ENCODE measurements at regions not wholly inside any gene's neighbourhood (a gene's known extent, or its start where the extent isn't known, plus 50 kb on each side); places are given as distances from the start of the nearest gene placed in this dataset.

DNA sequence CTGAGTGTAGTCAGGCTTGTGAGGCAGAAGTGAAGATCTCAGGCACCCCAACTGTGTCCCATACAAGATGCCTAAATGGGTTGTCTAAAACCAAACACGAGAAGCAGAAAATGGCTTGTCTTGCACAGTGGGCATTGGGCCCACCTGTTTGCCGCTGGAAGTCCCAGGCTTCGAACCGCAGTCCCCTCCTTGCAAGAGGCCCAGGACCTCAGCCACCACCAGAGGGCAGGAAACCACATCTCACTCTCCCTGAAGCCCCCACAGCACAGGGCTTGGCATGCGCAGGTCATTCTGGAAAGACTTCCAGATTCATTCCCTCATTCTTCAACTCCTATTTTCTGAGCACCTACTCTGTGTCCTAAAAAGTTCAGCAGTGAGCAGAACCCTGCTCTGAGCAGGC is 973.7 kb downstream of the UQCRFS1 start:
- no peaks in the 10 kb centered on the region for H3K27me3 ChIP-seq
- TF ChIP-seq, protein P1, sequence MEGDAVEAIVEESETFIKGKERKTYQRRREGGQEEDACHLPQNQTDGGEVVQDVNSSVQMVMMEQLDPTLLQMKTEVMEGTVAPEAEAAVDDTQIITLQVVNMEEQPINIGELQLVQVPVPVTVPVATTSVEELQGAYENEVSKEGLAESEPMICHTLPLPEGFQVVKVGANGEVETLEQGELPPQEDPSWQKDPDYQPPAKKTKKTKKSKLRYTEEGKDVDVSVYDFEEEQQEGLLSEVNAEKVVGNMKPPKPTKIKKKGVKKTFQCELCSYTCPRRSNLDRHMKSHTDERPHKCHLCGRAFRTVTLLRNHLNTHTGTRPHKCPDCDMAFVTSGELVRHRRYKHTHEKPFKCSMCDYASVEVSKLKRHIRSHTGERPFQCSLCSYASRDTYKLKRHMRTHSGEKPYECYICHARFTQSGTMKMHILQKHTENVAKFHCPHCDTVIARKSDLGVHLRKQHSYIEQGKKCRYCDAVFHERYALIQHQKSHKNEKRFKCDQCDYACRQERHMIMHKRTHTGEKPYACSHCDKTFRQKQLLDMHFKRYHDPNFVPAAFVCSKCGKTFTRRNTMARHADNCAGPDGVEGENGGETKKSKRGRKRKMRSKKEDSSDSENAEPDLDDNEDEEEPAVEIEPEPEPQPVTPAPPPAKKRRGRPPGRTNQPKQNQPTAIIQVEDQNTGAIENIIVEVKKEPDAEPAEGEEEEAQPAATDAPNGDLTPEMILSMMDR (IDR thresholded peaks at IDR 0.05), result no peak
- intact Hi-C loops (cut with DNase I), result no loop called here
- DNase-seq, result no peak
- H3K36me3 ChIP-seq, result no peaks in the 10 kb centered on the region
- no peaks in the 10 kb centered on the region for H3K4me1 ChIP-seq
- no peak overlapping the region for H3K4me3 ChIP-seq
- H3K9ac ChIP-seq (ENCODE audit: low read depth in 2 of 2, low read length in 2 of 2), result no peak overlapping the region
- H3K27ac ChIP-seq, result no peak overlapping the region
- no peaks in the 10 kb centered on the region for H3K9me3 ChIP-seq

DNA sequence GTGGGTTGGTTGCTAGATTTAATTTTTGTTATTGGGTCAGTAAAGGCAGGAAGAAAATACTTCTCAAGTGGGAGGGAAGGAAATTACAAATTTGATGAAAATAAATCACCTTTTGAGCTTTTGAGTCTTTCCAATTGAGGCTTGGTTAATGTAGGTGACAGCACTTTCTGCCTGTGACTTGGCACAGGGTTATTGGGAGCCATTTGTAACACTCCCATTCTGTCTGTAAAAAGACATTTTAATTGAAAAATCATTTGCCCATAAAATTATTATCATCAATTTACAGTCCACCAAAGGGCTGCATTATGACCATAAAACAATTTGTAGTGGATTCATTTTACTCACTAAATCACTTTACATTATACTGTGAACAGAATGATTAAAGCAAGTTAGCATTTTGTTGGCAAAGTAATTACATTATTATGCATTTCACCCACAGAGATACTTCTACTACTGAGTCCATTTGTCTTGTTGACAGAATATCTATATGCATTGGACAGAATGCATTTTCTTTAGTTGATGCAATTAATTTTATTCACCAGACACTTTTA is 974.6 kb downstream of the UQCRFS1 start:
- TF ChIP-seq, protein P1 (IDR thresholded peaks at IDR 0.05), result no peak
- DNase-seq, result no peak
- H3K4me1 ChIP-seq, result no peaks in the 10 kb centered on the region
- H3K27ac ChIP-seq, result no peak overlapping the region
- H3K27me3 ChIP-seq, result no peaks in the 10 kb centered on the region
- intact Hi-C loops (cut with DNase I), result no loop called here
- no peak overlapping the region for H3K4me3 ChIP-seq
- H3K36me3 ChIP-seq, result no peaks in the 10 kb centered on the region
- H3K9ac ChIP-seq (ENCODE audit: low read depth in 2 of 2, low read length in 2 of 2), result no peak overlapping the region
- H3K9me3 ChIP-seq, result no peaks in the 10 kb centered on the region

DNA sequence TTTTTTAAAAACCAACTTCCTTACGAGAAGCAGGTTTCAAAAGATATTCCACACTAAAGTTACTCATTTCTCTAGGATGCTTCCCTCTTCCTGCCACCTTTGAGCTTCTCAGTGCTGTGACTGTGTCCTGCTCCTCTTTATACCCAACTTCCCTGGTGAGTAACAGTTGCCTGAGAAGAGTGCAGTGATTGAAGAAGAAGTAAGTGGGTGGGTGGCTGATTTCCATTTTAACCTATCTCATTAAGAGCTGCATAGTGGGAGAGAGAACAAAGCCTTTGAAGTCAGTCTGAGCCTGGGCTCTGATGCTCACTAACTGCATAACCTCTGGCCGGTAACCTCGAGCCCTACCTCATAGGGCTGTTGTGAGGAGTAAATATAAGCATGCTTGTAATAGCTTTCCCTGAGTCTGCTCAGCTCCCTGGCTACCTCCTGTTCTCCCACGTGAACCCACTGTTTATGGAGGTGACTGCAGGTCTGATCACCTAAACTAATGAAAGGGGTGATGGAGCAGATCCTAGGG is 977.3 kb downstream of the UQCRFS1 start:
- TF ChIP-seq, protein P1 (IDR thresholded peaks at IDR 0.05), result no peak
- no peaks in the 10 kb centered on the region for H3K27me3 ChIP-seq
- H3K4me3 ChIP-seq, result no peak overlapping the region
- intact Hi-C loops (cut with DNase I), result no loop called here
- no peak overlapping the region for H3K9ac ChIP-seq (ENCODE audit: low read depth in 2 of 2, low read length in 2 of 2)
- H3K27ac ChIP-seq, result no peak overlapping the region
- H3K4me1 ChIP-seq, result no peaks in the 10 kb centered on the region
- H3K36me3 ChIP-seq, result no peaks in the 10 kb centered on the region
- no peaks in the 10 kb centered on the region for H3K9me3 ChIP-seq
- DNase-seq, result no peak

DNA sequence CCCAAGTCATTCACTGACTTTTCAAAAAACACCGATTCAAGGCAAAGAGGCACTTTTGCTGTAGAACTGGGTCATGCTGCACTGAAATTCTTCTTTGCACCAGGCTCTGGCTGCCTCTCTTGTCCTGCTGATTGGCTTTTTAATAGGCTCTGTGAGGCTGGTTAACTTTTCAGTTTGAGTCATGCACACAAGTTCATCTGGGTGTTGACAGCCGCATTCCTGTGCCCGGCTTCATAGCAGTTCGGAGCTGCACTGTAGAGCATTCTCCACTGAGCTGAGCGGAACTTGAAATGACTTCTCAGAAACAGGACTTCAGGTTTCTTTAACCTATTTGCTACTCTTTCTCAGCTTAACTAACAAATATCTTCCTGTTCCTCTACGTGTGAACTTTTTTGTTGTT is 978.3 kb downstream of the UQCRFS1 start:
- Histone ChIP-seq H3K9ac (ENCODE audit: low read depth in 2 of 2, low read length in 2 of 2) (no peak overlapping the region), H3K27ac (no peak overlapping the region), H3K4me3 (no peak overlapping the region), H3K27me3 (no peaks in the 10 kb centered on the region), H3K4me1 (no peaks in the 10 kb centered on the region), H3K9me3 (no peaks in the 10 kb centered on the region), H3K36me3 (no peaks in the 10 kb centered on the region)
- intact Hi-C loops (cut with DNase I), result no loop called here
- TF ChIP-seq, protein P1 (IDR thresholded peaks at IDR 0.05), result no peak
- no peak for DNase-seq

DNA sequence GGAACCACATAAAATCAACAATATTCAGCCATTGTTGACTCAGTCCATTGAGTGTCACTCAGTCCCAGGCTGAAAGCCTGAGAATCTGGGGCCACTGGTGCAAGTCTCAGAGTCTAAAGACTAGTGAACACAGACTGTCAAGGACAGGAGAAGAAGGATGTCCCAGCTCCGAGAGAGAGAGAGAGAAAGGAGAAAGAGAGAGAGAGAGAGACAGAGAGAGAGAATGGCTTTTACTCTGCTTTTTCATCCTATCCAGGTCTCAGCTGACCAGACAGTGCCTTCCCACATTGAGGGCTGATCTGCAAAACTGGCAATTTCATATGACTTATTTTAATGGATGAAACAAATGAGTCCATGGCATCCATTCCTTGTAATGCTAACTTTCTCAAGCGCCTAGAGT is 984.1 kb downstream of the UQCRFS1 start:
- H3K27me3 ChIP-seq, result no peaks in the 10 kb centered on the region
- no peak for DNase-seq
- intact Hi-C loops (cut with DNase I), result no loop called here
- H3K9ac ChIP-seq (ENCODE audit: low read depth in 2 of 2, low read length in 2 of 2), result no peak overlapping the region
- no peaks in the 10 kb centered on the region for H3K4me1 ChIP-seq
- no peak overlapping the region for H3K4me3 ChIP-seq
- no peaks in the 10 kb centered on the region for H3K36me3 ChIP-seq
- no peak overlapping the region for H3K27ac ChIP-seq
- TF ChIP-seq, protein P1 (IDR thresholded peaks at IDR 0.05), result no peak
- no peaks in the 10 kb centered on the region for H3K9me3 ChIP-seq
